ENCODE measurements at regions not wholly inside any gene's neighbourhood (a gene's known extent, or its start where the extent isn't known, plus 50 kb on each side); places are given as distances from the start of the nearest gene placed in this dataset.

DNA sequence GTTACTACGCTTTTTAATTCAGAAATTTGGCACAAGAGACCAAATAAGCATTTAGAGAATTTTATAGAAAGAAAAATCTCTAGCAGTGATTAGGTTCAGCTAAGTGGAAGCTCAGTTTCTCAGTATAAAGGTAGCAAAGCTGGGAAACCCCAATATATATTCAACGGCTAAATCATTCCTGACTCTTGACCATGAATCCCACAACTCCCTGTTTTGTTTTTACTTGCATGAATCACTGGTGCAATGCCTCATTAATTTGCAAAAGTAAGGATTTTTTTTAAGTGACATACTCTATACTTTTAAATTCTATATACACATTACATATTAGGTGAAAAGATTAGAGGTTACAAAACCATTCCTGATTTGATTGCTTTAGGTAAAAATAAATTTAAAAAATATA, 74.3 kb upstream of the PLEKHG7 start:
- POLR2A ChIA-PET = no interaction called here
- BruUV-seq (replicated peaks) = no TSS peak
- H3K27ac ChIP-seq (ENCODE audit: low read depth, low read length) = no peak overlapping the region
- H3K9me2 ChIP-seq (ENCODE audit: insufficient read depth) = no peaks in the 10 kb centered on the region
- H3K9me3 ChIP-seq (ENCODE audit: control insufficient read depth in 1 of 2, insufficient read depth in 1 of 2, low read depth in 1 of 2, low read length in 2 of 2) = no peaks in the 10 kb centered on the region
- no peak overlapping the region for H3K4me2 ChIP-seq (ENCODE audit: low read length)
- intact Hi-C loops (cut with micrococcal nuclease) = no loop called here
- no peaks in the 10 kb centered on the region for H3K79me2 ChIP-seq (ENCODE audit: insufficient read depth, low read length)
- no peaks in the 10 kb centered on the region for H4K20me1 ChIP-seq (ENCODE audit: insufficient read depth)
- H3K4me3 ChIP-seq (replicated peaks in 1 of 2; ENCODE audit: low read depth in 1 of 2, low read length in 2 of 2) = no peak overlapping the region
- TF ChIP-seq ELF1 (IDR thresholded peaks at IDR 0.05; ENCODE audit: borderline replicate concordance, low read depth) = no peak
- TF ChIP-seq ZFX (IDR thresholded peaks at IDR 0.05) = no peak
- no peak for TF ChIP-seq EZH2 (IDR thresholded peaks at IDR 0.05)
- no peak for TF ChIP-seq JUND (IDR thresholded peaks at IDR 0.05)
- no peak for TF ChIP-seq POLR2A (IDR thresholded peaks at IDR 0.05; ENCODE audit: borderline replicate concordance, extremely low read depth, insufficient read depth, insufficient read length)
- TF ChIP-seq EGR1 (IDR thresholded peaks at IDR 0.05; ENCODE audit: low read depth) = no peak
- TF ChIP-seq, protein P1, sequence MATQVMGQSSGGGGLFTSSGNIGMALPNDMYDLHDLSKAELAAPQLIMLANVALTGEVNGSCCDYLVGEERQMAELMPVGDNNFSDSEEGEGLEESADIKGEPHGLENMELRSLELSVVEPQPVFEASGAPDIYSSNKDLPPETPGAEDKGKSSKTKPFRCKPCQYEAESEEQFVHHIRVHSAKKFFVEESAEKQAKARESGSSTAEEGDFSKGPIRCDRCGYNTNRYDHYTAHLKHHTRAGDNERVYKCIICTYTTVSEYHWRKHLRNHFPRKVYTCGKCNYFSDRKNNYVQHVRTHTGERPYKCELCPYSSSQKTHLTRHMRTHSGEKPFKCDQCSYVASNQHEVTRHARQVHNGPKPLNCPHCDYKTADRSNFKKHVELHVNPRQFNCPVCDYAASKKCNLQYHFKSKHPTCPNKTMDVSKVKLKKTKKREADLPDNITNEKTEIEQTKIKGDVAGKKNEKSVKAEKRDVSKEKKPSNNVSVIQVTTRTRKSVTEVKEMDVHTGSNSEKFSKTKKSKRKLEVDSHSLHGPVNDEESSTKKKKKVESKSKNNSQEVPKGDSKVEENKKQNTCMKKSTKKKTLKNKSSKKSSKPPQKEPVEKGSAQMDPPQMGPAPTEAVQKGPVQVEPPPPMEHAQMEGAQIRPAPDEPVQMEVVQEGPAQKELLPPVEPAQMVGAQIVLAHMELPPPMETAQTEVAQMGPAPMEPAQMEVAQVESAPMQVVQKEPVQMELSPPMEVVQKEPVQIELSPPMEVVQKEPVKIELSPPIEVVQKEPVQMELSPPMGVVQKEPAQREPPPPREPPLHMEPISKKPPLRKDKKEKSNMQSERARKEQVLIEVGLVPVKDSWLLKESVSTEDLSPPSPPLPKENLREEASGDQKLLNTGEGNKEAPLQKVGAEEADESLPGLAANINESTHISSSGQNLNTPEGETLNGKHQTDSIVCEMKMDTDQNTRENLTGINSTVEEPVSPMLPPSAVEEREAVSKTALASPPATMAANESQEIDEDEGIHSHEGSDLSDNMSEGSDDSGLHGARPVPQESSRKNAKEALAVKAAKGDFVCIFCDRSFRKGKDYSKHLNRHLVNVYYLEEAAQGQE (IDR thresholded peaks at IDR 0.05; ENCODE audit: low read depth) = no peak
- TF ChIP-seq, protein P2, sequence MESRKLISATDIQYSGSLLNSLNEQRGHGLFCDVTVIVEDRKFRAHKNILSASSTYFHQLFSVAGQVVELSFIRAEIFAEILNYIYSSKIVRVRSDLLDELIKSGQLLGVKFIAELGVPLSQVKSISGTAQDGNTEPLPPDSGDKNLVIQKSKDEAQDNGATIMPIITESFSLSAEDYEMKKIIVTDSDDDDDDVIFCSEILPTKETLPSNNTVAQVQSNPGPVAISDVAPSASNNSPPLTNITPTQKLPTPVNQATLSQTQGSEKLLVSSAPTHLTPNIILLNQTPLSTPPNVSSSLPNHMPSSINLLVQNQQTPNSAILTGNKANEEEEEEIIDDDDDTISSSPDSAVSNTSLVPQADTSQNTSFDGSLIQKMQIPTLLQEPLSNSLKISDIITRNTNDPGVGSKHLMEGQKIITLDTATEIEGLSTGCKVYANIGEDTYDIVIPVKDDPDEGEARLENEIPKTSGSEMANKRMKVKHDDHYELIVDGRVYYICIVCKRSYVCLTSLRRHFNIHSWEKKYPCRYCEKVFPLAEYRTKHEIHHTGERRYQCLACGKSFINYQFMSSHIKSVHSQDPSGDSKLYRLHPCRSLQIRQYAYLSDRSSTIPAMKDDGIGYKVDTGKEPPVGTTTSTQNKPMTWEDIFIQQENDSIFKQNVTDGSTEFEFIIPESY (IDR thresholded peaks at IDR 0.05; ENCODE audit: extremely low read depth, insufficient replicate concordance, low read length) = no peak
- TF ChIP-seq, protein P3, sequence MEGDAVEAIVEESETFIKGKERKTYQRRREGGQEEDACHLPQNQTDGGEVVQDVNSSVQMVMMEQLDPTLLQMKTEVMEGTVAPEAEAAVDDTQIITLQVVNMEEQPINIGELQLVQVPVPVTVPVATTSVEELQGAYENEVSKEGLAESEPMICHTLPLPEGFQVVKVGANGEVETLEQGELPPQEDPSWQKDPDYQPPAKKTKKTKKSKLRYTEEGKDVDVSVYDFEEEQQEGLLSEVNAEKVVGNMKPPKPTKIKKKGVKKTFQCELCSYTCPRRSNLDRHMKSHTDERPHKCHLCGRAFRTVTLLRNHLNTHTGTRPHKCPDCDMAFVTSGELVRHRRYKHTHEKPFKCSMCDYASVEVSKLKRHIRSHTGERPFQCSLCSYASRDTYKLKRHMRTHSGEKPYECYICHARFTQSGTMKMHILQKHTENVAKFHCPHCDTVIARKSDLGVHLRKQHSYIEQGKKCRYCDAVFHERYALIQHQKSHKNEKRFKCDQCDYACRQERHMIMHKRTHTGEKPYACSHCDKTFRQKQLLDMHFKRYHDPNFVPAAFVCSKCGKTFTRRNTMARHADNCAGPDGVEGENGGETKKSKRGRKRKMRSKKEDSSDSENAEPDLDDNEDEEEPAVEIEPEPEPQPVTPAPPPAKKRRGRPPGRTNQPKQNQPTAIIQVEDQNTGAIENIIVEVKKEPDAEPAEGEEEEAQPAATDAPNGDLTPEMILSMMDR (IDR thresholded peaks at IDR 0.05 in 2 of 3, conservative IDR thresholded peaks at IDR 0.05 in 1 of 3; ENCODE audit: borderline replicate concordance in 1 of 3, insufficient read depth in 1 of 3, low read depth in 2 of 3, low read length in 2 of 3) = no peak
- TF ChIP-seq TCF7L2 (IDR thresholded peaks at IDR 0.05; ENCODE audit: borderline replicate concordance, extremely low read depth, insufficient read depth, insufficient read length) = no peak
- TF ChIP-seq SRF (IDR thresholded peaks at IDR 0.05; ENCODE audit: low read depth) = no peak
- TF ChIP-seq SIN3A (IDR thresholded peaks at IDR 0.05; ENCODE audit: low read depth) = no peak
- TF ChIP-seq, protein P4, sequence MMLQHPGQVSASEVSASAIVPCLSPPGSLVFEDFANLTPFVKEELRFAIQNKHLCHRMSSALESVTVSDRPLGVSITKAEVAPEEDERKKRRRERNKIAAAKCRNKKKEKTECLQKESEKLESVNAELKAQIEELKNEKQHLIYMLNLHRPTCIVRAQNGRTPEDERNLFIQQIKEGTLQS (IDR thresholded peaks at IDR 0.05) = no peak
- no peak for TF ChIP-seq FOSL1 (IDR thresholded peaks at IDR 0.05; ENCODE audit: low read depth)
- TF ChIP-seq, protein P5, sequence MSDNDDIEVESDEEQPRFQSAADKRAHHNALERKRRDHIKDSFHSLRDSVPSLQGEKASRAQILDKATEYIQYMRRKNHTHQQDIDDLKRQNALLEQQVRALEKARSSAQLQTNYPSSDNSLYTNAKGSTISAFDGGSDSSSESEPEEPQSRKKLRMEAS (IDR thresholded peaks at IDR 0.05) = no peak
- RAD21 ChIA-PET (ENCODE audit: low non-redundant PET in 1 of 2, low total read pairs in 2 of 2, uncharacterized antibody in 2 of 2, unreplicated experiment in 2 of 2) = no interaction called here
- H3K36me3 ChIP-seq (ENCODE audit: control insufficient read depth in 1 of 2, insufficient read depth in 2 of 2, low read length in 2 of 2) = no peaks in the 10 kb centered on the region
- DNase-seq (ENCODE audit: low read depth, low spot score) (no peak), ATAC-seq (no peak)
- H3K4me1 ChIP-seq (ENCODE audit: control insufficient read depth in 1 of 2, insufficient read depth in 2 of 2, low read length in 2 of 2) = peaks cover 0 to 9% of the 10 kb centered on the region in 2 experiments; a peak in 2 of 4 replicates
- CTCF ChIA-PET = no interaction called here
- no peak overlapping the region for H2AFZ ChIP-seq (ENCODE audit: low read depth, low read length, poor library complexity, severe bottlenecking)
- no peak overlapping the region for H3K9ac ChIP-seq (ENCODE audit: low read length)
- no peaks in the 10 kb centered on the region for H3K27me3 ChIP-seq (ENCODE audit: insufficient read depth, low read length)

Data from HCT116 (cell line).